Amniotic epithelial cell (primary cell): ENCODE measurements at regions not wholly inside any gene's neighbourhood (a gene's known extent, or its start where the extent isn't known, plus 50 kb on each side); places are given as distances from the start of the nearest gene placed in this dataset.
A peak's percentile ranks its signal among the peaks of the same experiment; 100 is the strongest.
"Not testable (repeated sequence)": the region's sequence is repeated elsewhere in the genome, so short reads cannot be mapped to it uniquely, and the experiment has no call there.

Source experiments
- DNase-seq: peaks from one replicate; pipeline ENCODE4 v3.0.0-alpha.2; 2010; ENCODE audit warnings: low read depth

DNA sequence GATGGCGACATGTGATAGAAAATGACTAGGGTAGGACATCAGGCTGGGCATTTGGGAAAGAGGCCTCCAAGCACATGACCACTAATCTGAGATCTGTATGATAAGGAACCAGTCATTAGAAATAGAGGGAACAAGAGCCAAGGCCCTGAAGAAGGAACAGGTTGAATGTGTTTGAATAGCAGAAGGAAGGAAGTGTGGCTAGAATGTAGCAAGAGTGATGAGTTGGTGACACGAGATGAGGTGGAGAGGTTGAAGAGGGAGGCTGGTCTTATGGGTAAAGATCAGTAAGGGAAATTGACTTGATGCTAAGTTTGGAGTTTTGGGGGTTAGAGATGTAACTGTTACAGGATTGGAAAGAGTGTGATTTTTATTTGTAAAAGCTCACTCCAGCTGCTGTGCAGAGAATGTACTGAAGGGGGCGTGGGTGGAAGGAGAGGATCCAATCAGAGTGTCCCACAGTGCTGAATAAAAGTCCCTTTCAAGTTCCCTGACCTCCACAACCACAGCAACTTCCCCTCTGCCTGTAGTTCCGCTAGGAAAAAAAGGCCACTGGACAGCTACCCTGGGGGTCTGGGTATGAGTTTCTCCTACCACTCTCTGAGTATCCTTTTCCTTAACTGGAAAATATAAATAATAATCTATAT is 295.0 kb downstream of the OMA1 start:
- no peak for DNase-seq

DNA sequence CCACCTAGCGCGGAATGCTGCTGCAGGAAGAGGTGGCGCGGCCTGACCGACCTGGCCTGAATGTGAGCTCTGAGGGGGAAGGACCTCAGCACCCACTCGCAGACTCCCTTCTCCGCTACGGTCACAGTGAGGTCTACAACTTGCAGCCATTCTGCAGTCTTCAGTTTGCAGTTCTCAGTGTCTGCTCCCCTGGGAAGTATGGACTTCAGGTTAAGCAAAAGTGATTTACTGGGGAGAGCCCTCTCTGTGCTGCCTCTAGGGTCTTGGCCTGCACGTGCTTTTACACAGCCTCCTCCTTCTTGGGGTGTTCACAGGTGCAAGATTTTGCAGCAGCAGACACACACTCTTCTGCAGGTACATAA is 296.0 kb downstream of the OMA1 start:
- DNase-seq, result no peak

DNA sequence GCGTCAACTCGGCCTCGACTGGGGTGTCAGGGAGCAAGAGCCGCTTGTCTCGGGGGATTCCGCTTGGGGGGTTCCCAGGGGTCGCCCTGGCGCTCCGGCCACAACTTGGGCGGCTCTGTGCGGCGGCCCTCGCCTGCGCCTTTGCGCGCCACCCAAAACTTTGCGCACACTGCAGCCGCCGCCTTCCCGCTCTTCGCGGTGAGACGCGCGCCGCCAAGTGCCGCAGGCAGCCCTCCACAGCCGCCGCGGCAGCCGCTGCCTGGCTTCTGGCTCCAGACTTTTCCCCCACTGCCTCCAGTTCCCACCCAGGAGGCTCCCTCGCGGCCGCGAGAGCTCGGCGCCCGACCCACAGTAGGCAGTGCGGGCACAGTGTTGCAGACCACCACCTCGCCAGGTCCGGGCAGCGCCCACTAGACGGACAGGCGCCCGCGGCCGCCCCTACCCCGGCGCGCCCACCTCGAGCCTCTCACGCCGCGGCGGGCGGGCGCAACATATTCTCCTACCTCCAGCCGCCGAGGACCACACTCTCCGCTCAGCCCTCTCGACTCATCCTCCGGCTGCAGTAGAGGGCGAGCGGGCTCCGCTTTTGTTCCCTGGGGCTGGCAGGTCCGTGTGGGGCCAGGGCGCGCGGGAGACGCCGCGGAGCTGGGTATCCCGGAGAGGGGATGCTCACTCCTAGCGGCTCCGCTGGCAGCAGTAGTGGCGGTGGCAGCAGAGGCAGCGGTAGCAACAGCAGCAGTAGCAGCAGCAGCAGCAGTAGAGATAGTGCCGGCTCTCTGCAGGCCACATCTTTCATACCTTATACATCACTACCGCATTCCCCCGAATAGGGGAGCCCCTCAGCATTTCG is 296.6 kb downstream of the OMA1 start:
- DNase-seq, result peak; percentile 22

DNA sequence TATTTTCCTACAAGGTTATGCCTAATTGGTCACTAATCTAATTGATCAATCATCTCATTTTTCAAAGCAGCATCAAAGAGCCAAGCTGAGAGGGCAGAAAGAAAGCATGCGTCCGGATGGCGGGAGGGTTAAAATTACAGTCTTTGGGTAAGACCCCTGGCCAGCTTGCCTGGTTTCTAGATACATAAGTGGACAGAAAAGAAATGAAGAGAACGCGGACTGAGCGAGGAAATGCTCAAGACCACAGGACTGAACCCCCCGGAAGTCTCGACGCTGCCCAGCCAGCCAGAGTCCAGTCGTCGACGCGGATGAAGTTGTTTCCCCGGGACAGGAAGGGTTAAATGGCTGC is 297.2 kb downstream of the OMA1 start:
- no peak for DNase-seq

DNA sequence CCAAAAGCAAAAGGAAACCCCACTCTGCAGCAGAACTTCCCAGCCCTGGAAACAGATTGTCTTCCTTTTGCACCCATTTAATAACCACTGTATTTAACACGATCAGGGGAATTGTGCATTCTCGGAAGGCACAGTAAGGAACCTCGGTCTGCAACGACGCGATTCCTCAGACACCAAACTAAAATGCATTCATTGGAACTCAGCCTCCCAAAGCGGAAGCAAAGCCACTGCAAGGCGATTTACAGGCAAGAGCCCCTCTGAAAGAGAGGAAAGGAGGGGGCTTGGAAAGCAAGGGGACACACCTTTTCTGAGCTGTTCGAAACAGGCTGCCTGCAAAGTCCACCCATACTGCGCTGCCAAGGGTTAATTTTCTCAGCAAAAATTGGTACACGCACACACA is 297.7 kb downstream of the OMA1 start:
- no peak for DNase-seq

DNA sequence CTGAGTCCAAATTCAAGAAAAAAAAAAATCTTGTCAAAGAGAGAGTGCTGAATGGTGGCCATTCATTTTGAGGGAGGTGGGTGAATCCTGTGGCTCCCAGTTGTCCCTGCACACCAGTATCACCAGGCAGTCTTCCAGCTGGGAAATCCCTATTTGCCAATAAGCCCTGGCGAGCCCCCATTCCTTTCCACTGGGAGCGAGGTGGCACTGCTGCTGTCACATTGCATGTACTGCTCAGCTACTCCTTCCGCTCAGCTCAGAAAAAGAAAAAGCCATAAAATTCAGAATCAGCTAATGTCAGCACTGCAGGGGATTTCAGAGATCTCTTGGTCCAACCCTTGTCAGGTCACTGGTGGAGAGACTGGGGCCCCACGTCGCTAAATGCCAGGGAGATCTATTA is 298.5 kb downstream of the OMA1 start:
- DNase-seq, result no peak

DNA sequence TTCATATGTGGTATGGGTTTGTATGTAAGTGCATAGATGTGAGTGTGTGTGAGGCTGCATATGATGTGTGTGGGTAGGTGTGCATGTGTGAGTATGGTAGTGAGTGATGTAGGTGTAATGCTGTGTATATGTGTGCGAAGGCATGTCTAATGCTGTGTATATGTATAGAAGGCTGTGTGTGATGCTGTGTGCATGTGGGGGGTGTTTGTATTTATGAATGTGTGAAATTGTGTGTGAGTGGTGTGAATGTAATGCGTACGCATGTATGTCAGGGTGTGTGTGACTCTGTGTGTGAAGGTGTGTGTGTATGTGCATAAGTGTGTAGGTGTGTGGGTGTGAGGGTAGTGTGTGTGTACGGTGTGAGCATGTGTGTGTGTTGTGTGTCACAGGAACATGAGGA is 300.0 kb downstream of the OMA1 start:
- DNase-seq, result no peak

DNA sequence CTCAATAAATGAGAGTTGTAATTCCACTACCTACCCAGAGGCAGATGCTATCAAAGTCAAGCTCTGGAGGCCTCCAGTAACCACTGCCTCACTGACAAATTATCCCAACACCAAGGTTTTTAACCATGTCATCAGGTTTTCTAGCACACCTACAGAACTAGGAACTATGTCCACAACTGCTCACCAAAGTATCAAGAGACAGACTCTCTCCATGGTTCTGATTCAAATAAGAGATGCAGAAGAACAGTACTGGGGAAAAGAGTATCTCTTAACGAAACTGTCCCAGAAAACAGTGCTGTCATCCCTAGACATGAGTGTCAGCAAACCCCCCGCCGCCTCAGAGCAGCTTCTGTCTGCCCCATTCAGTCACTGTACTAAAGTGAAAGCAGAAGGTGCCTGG is 301.7 kb downstream of the OMA1 start:
- DNase-seq, result no peak

DNA sequence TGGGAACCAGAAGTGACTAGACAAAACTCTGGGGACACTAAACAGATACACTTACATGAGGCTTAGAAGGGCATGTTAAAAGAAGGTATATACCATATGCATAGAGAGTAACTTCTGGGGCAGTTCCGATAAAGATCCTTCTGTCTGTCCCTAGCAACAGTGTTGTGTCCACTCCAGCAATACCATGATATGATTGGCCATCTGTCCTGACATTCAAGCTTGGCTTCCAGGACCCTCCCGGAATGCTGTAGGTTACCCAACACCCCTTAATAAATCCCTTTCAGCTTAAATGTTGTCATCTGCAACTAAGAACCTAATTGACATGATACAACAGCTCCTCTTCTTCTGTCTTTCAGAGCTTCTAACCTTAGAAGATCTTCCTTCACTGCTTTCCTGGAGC is 307.7 kb downstream of the OMA1 start:
- no peak for DNase-seq

DNA sequence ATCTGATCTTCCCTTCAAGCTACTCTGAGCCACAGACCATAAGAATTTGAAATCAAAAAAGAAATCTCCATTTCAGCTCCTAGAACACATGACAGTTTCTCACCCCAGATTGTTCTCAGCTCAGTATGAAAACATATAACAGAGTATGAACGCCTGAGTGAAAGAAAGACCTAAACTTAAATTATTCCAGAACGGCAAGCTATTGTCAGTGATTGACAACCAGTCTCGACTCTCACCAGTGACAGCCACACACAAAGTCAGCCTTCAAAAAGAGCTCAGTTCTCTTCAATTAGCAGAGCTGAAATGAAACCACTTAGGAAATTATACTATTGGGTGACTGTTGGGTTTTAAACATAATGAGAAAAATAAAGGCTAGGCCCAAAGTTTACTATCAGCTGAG is 312.8 kb downstream of the OMA1 start:
- DNase-seq, result no peak

DNA sequence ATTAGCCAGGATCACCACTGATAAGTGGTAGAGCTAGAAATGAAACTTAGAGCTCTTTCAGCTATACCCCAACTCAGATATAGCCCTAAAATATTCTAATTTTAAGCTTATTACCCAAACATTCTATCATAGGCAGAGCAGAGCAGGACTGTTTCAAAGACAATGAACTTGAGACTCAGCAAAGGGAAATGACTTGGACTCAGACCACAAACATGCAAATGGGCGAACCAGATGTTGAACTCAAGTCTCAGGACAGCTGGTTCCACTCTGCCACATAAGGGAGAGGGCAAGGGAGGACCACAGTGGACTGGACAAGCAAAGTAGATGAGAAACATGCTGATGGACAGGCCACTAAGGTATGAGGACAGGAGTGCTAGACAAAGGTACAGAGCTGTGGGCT is 315.3 kb downstream of the OMA1 start:
- no peak for DNase-seq

DNA sequence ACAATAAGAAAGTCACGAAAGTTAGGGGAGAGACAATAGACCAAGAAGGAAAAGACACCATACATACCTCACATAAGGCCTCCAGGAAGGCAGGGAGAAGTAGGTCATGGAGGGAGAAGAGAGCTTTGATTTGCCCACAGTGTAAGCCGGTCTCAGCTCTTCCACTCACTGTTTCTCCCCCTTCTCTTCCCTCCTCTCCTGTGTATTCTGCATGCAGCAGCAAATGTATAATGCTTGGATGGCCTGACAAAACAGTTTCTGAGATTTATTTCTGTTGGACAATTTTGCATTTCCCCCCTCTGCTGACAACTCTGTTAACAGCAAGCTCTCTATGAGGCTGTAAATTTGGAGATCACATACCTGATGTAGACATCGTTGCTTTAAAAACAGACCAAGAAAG is 318.9 kb downstream of the OMA1 start:
- DNase-seq, result no peak

DNA sequence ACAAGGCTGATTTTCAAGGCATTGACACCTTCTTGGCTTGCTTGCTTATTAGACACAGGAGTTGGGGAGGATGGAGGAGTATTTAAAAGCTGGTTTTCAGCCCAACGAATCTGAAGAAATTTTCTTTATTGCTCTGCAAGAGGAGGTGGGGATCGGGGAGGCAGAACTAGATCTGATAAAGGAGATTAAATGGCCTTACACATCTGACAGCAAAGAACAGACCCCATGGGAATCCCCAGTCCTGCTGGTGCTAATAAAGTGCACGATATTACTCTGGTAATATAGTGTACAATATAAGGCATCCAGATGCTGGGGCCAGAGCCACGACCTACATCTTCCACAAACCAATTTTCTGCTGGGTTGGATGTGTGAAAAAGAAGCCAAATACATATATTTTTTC is 323.0 kb downstream of the OMA1 start:
- DNase-seq, result no peak

DNA sequence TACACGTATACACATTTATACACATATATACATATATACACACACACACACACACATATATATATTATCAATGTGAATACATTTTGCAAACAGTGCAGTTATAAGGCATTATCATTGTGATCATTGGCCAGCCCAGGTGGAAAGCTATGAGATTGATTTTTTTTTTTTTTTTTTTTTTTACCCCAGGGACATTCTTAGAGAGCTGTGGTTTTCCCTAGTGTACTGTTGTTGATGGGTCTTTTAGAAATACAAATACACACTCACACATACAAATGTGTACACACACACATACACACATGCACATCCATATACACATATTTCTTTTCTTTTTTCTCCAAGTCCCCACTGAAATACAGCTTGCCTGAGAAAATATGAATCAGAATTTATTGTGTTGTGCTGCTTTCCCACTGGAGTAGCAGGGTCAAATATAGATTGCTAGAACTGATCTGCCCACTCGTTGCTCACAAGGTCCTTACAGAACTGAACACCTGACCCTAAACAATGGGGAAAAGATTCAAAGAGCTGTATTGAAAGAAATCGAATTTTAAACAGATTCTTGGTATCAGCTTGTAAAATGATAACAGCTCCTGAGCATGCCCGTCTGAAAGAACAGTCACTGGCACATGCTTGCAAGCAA is 325.6 kb downstream of the OMA1 start:
- DNase-seq, result no peak

DNA sequence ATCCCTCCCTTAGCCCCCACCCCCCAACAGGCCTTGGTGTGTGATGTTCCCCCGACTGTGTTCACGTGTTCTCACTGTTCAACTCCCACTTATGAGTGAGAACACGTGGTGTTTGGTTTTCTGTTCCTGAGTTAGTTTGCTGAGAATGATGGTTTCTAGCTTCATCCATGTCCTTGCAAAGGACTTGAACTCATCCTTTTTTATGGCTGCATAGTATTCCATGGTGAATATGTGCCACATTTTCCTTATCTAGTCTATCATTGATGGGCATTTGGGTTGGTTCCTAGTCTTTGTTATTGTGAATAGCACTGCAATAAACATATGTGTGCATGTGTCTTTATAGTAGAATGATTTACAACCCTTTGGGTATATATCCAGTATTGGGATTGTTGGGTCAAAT is 330.4 kb downstream of the OMA1 start:
- DNase-seq, result not testable (repeated sequence)

DNA sequence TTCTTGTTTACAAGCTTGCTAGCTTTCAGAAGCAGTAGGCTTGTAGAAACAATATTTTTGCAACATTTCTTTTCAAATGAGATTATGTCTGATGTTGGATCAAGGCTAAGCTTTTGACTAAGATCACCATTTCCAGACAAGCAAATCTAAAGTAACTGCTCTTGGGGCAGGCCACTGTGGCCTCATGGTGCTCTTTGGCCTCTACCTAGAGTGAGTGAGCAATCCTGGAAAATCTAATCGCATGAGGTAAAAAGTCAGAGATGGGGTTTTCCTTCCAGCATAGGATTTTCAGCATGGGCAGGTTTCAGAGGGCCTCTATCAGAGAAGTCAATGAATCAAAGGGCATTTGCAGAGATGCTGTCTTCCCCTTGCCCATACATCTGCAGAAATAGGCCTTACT is 331.9 kb downstream of the OMA1 start:
- no peak for DNase-seq

DNA sequence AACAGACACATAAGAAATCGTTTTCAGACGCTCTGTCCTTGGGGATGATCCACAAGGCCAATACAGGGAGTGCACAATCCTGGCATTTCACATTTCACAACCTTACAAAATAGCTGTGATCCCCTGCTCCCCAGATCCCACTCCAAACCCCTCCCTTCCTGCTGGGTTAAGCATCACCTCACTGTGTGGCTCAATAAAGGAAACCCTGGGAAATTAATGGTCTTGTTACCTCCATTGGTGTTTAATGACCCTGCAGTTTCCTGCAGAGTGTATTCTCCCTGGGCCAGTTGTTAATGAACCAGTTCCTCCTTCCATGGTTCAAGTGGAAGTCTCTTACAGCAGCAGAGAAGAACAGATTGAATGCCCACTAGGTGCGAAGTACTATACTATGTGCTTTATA is 334.7 kb downstream of the OMA1 start:
- no peak for DNase-seq

DNA sequence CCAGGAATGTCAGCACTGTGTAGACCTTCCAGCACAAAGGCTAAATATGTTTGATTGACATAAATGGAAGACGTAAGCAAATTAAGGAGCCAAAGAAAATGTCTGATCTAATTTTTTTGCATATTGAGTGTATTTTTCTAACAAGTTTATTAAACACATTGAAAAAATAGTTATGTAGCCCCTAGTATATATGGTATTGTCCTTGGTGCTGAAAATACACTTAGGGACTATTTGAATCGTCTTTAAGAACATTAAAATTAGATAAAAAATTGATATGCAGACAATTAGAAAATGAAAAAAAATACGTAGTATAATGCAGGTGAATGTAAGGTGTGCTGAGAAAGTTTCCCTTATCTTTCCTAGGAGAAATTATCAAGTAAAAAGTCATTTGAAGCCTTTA is 337.0 kb downstream of the OMA1 start:
- DNase-seq, result no peak

DNA sequence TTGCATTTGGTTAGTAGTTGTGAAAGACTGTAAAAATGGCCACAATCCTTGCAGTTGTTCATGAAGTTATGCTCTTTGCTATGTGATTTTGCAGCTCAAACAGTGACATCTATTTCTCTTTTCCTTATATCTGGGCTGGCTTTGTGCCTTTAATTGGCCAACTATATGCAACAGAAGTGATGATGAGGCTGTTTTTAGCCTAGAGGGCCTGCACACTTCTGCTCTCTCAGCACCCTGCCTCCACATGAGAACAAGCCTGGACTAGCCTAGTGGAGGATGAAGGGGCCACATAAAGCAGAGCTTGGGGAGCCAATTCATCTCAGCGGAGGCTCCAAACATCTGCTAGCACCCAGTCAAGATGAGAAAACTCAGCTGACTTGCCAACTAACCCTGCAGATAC is 339.8 kb downstream of the OMA1 start:
- DNase-seq, result no peak

DNA sequence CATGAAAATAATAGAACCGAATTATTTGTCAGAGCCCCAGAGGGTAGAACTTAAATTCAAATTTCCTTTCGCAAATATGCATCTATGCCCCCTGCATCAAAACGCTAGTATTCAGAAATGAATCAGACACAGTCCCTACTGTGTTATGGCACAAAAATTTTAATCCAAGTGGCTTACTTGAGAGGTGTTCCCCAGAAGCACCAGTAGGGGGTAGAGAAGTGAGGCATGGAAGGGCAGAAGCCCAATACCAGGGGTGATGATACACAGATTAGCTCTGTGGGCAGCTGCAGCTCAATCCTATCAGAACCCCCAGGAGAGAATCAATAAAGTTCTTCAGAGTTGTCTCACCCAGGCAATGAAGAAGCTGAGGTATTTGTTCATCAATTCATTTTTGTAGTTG is 342.2 kb downstream of the OMA1 start:
- no peak for DNase-seq

DNA sequence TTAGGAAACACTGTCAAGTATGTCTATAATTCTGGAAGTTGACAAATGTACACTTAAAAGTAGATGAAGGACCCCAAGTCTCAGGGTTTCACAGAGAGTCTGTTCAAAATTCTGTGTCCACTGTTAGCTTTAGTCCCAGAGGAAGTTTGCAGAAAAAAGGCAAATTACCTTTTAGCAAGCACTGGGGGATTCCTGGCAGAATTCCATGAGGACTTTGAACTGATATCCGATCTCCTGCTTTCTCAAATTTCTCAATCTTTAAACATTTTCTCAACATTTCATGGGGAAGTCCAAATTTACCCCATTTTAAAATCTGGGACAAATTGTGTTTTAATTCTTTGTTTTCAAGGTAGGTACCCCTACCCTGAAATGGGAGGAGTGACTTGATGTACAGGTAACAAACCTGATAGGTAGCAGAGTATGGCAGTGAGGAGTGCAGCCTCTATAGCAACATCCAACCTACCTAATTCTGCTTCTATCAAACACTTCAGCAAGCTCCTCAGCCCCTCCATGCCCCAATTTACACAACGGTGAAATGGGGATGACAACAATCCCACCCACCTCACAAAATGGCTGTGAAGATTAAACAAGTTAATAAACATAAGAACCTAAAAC is 344.9 kb downstream of the OMA1 start:
- no peak for DNase-seq

DNA sequence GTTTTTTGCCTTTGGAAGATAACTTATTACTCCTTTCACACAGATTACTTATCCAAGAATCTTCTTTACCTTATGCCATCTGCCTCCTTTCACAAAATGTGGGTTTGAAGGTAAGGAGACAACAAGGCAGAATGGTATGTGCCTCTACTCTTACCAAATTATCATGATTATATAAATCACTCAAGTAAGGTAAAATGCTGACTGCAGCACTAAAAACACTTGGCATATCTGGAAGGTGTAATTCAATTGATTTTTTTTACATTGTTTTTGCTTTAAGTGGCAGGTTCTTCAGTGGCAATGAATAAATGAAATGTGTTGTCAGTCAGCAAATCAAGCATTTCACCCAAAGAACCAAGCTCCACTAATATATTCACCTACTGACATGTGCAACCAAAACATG is 346.1 kb downstream of the OMA1 start:
- DNase-seq, result no peak

DNA sequence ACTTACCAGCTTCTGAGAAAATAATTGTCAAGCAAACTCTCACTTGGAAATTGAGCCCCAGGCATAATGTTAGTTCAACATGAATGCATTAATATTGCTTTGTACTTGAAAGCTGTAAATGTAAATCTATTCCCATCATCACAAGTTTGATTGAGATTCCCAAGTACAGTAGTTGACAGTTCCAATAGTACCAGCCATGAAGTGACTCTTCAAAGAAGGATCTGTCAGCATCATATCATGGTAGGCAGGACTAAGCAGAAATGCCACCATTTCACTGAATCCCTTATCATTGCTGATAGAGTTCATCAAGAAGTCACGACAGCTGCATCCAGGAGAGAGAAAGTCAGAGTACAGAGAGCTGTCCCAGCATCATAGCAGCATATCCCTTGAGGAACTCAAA is 348.7 kb downstream of the OMA1 start:
- no peak for DNase-seq
